ENCODE measurements at regions not wholly inside any gene's neighbourhood (a gene's known extent, or its start where the extent isn't known, plus 50 kb on each side); places are given as distances from the start of the nearest gene placed in this dataset.

DNA sequence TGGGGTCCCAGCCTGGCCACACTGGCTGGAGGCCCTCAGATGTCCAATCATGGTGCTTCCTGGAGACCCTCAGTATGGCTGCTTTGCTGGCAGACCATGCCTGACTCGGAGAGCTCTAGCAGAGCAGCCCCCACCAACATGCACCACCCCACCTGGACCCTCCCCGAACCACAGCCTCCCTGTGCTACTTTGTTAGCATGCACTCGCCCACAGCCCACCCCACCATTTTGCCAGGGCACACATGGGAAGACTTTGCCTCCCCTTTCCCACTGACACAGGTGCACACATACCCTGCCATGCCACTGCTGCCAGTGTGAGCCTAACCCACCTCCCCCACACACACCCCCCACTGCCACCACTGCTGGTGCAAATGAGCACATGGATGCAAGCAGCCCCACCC is 497.5 kb upstream of the PBX1 start:
- no peak overlapping the region for H3K27ac ChIP-seq
- no peak overlapping the region for H3K4me3 ChIP-seq
- no peak for TF ChIP-seq POLR2A (IDR thresholded peaks at IDR 0.05)
- TF ChIP-seq, protein P1, sequence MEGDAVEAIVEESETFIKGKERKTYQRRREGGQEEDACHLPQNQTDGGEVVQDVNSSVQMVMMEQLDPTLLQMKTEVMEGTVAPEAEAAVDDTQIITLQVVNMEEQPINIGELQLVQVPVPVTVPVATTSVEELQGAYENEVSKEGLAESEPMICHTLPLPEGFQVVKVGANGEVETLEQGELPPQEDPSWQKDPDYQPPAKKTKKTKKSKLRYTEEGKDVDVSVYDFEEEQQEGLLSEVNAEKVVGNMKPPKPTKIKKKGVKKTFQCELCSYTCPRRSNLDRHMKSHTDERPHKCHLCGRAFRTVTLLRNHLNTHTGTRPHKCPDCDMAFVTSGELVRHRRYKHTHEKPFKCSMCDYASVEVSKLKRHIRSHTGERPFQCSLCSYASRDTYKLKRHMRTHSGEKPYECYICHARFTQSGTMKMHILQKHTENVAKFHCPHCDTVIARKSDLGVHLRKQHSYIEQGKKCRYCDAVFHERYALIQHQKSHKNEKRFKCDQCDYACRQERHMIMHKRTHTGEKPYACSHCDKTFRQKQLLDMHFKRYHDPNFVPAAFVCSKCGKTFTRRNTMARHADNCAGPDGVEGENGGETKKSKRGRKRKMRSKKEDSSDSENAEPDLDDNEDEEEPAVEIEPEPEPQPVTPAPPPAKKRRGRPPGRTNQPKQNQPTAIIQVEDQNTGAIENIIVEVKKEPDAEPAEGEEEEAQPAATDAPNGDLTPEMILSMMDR (IDR thresholded peaks at IDR 0.05), result no peak
- no peak for DNase-seq
- no peaks in the 10 kb centered on the region for H3K27me3 ChIP-seq
- H3K9me3 ChIP-seq (replicated peaks in 1 of 3), result no peaks in the 10 kb centered on the region
- H3K36me3 ChIP-seq (replicated peaks in 1 of 2), result no peaks in the 10 kb centered on the region
- no peaks in the 10 kb centered on the region for H3K4me1 ChIP-seq (replicated peaks in 1 of 2)
- intact Hi-C loops (cut with DNase I), result no loop called here
- WGBS, 4 donors, result 54 to 100% (median 66%) methylated on average over 1 to 3 of the region's 3 CpGs

DNA sequence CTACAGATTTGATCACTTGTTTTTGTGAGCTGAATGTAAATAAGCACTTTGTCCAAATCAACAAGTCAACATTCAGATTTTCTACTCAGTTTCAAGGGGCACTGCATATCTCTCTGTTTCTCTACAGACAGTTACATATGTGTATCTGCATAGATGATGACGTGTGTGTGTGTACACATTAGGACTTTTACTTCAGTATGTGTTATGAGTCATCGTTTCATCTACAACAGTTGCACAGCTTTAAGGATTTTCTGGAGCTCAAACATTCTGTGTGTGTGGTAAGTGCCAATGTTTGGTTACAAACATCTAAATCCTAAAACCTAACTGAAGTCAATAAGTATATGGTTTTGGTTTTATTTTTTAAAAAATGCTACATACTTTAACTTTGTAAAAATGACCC is 494.5 kb upstream of the PBX1 start:
- 63 to 85% (median 75%) methylated on average over 2 of the region's 2 CpGs for WGBS, 4 donors
- intact Hi-C loops (cut with DNase I), result no loop called here
- Histone ChIP-seq H3K27me3 (no peaks in the 10 kb centered on the region), H3K4me1 (replicated peaks in 1 of 2) (no peaks in the 10 kb centered on the region), H3K4me3 (no peak overlapping the region), H3K27ac (no peak overlapping the region), H3K36me3 (replicated peaks in 1 of 2) (no peaks in the 10 kb centered on the region), H3K9me3 (replicated peaks in 1 of 3) (no peaks in the 10 kb centered on the region)
- TF ChIP-seq, protein P1 (IDR thresholded peaks at IDR 0.05), result no peak
- no peak for TF ChIP-seq POLR2A (IDR thresholded peaks at IDR 0.05)
- DNase-seq, result no peak

DNA sequence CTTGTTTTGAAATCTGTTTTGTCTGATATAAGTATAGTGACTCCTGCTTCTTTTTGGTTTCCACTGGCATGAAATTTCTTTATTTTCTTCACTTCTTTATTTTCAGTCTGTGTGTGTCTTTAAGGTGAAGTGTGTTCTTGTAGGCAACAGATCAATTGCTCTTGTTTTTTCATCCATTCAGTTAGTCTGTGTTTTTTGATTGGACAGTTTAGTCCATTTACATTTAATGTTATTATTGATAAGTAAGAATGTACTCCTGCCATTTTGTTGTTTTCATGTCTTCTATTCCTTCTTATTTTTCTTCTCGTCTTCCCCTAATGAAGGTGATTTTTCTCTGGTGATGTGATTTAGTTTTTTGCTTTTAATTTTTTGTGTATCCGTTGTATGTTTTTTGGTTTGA is 487.7 kb upstream of the PBX1 start:
- no peak overlapping the region for H3K27ac ChIP-seq
- WGBS, 4 donors, result 82 to 89% (median 84%) methylated on average over 2 of the region's 2 CpGs
- intact Hi-C loops (cut with DNase I), result no loop called here
- H3K27me3 ChIP-seq, result no peaks in the 10 kb centered on the region
- peaks cover 0 to 15% (median 0%) of the 10 kb centered on the region in 3 donors for H3K9me3 ChIP-seq (replicated peaks in 1 of 3)
- TF ChIP-seq, protein P1 (IDR thresholded peaks at IDR 0.05), result no peak
- no peak for TF ChIP-seq POLR2A (IDR thresholded peaks at IDR 0.05)
- no peaks in the 10 kb centered on the region for H3K36me3 ChIP-seq (replicated peaks in 1 of 2)
- H3K4me3 ChIP-seq, result no peak overlapping the region
- H3K4me1 ChIP-seq (replicated peaks in 1 of 2), result no peaks in the 10 kb centered on the region
- no peak for DNase-seq

DNA sequence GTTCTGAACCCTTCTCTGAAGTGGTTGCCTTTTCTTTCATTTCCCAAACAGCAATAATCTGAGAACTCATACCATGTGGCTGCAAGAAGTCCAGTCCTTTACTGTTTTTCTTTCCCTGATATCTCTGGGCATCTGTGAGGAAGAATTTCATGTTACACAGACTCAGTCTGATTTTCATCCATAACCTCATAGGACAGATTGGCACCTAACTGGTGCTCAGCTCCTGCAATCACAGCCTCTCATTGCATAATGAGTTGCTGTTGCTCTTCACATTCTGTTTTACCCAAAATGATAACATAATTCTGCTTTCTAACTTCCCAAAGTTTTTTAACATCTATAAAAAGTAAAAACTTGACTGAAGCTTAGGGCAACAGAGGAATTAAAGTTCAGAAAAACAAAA is 472.2 kb upstream of the PBX1 start:
- Histone ChIP-seq H3K4me3 (no peak overlapping the region), H3K9me3 (replicated peaks in 1 of 3) (no peaks in the 10 kb centered on the region), H3K36me3 (replicated peaks in 1 of 2) (no peaks in the 10 kb centered on the region), H3K4me1 (replicated peaks in 1 of 2) (no peaks in the 10 kb centered on the region), H3K27me3 (no peaks in the 10 kb centered on the region), H3K27ac (no peak overlapping the region)
- TF ChIP-seq, protein P1 (IDR thresholded peaks at IDR 0.05), result no peak
- no peak for TF ChIP-seq POLR2A (IDR thresholded peaks at IDR 0.05)
- intact Hi-C loops (cut with DNase I), result no loop called here
- no peak for DNase-seq
